ENCODE measurements at regions not wholly inside any gene's neighbourhood (a gene's known extent, or its start where the extent isn't known, plus 50 kb on each side); places are given as distances from the start of the nearest gene placed in this dataset.

DNA sequence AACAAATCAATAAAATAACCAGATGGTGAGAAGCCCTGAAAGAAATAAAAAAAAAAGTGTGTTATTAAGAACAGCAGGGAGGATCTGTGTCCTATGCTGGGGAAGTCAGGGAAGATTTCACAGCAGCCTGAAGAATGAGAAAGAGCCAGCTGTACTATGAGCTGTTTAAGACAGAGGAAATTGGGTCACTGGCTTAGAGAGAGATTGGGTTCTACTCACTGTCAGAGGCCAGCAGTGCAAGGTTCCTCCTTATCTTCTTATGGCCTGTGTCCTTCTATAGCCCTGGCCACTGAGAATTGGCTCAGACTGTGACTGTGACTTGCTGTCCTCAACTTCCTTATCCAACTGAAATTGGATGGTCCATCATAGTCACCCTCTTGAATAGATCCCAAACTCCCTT, 54.8 kb upstream of the FDX1 start:
- intact Hi-C loops (cut with DNase I; ENCODE audit: low total_unique reads) = loop anchor here (10.0 kb wide), 1 partner anchor 430 kb away; no protein-coding TSS in a partner anchor
- DNase-seq = no peak
- Histone ChIP-seq H3K4me3 (no peak overlapping the region), H3K4me1 (peaks cover 0 to 27% (median 7%) of the 10 kb centered on the region in 6 donors), H3K27ac (peak overlapping the region in 1 of 8 donors; percentile 16), H3K36me3 (no peaks in the 10 kb centered on the region), H3K9me3 (no peaks in the 10 kb centered on the region), H3K27me3 (replicated peaks in 1 of 7) (no peaks in the 10 kb centered on the region)
- TF ChIP-seq POLR2A (IDR thresholded peaks at IDR 0.05) = no peak
- no peak for TF ChIP-seq POLR2AphosphoS5 (IDR thresholded peaks at IDR 0.05)
- TF ChIP-seq, protein P1, sequence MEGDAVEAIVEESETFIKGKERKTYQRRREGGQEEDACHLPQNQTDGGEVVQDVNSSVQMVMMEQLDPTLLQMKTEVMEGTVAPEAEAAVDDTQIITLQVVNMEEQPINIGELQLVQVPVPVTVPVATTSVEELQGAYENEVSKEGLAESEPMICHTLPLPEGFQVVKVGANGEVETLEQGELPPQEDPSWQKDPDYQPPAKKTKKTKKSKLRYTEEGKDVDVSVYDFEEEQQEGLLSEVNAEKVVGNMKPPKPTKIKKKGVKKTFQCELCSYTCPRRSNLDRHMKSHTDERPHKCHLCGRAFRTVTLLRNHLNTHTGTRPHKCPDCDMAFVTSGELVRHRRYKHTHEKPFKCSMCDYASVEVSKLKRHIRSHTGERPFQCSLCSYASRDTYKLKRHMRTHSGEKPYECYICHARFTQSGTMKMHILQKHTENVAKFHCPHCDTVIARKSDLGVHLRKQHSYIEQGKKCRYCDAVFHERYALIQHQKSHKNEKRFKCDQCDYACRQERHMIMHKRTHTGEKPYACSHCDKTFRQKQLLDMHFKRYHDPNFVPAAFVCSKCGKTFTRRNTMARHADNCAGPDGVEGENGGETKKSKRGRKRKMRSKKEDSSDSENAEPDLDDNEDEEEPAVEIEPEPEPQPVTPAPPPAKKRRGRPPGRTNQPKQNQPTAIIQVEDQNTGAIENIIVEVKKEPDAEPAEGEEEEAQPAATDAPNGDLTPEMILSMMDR (IDR thresholded peaks at IDR 0.05 in 8 of 11, conservative IDR thresholded peaks at IDR 0.05 in 3 of 11) = no peak

DNA sequence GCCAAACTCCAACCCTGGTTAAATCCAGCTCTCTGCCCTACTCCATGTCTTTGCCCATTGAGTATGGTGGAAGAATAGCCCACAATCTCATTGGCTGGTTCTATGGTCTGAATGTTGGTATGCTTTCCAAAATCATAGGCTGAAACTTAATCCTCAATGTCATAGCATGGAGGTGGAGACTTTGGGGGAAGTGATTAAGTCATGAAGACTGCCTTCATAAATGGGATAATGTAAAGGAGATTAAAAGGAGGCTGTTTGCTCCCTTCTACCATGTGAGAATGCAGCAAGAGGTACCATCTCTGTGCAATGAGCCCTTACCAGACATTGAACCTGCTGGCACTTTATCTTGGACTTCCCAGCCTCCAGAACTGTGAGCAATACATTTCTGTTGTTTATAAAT, 54.4 kb upstream of the FDX1 start:
- peak overlapping the region in 1 of 8 donors; percentile 16 for H3K27ac ChIP-seq
- peaks cover 0 to 27% (median 7%) of the 10 kb centered on the region in 6 donors for H3K4me1 ChIP-seq
- DNase-seq = no peak
- H3K4me3 ChIP-seq = no peak overlapping the region
- H3K36me3 ChIP-seq = no peaks in the 10 kb centered on the region
- no peak for TF ChIP-seq POLR2A (IDR thresholded peaks at IDR 0.05)
- TF ChIP-seq, protein P1 (IDR thresholded peaks at IDR 0.05 in 8 of 11, conservative IDR thresholded peaks at IDR 0.05 in 3 of 11) = no peak
- TF ChIP-seq POLR2AphosphoS5 (IDR thresholded peaks at IDR 0.05) = no peak
- no peaks in the 10 kb centered on the region for H3K9me3 ChIP-seq
- H3K27me3 ChIP-seq (replicated peaks in 1 of 7) = no peaks in the 10 kb centered on the region
- intact Hi-C loops (cut with DNase I; ENCODE audit: low total_unique reads) = loop anchor here (10.0 kb wide), 1 partner anchor 431 kb away; no protein-coding TSS in a partner anchor

DNA sequence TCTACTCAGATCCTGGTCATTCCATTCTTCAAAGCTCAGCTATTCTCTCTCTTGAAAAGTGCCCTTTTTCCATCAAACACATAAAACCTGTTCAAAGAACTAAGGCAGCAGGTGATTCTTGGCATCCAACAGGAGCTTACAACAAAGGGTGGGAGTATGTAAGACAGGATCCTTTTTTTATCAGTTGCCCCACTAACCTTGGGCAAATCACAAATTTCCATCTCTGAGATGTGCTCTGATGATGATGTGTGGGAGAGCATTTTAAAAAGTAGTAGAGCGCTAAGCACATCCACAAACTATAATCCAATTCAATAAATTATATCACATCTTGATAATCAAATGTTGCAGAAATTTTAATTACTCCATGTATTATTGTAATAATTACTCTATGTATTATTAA, 53.7 kb upstream of the FDX1 start:
- 36 to 98% (median 92%) methylated on average over 1 of the region's 1 CpG for WGBS, 5 donors
- Histone ChIP-seq H3K27me3 (replicated peaks in 1 of 7) (no peaks in the 10 kb centered on the region), H3K4me3 (no peak overlapping the region), H3K27ac (no peak overlapping the region), H3K36me3 (no peaks in the 10 kb centered on the region), H3K9me3 (no peaks in the 10 kb centered on the region), H3K4me1 (peaks cover 0 to 27% (median 7%) of the 10 kb centered on the region in 6 donors)
- no peak for DNase-seq
- TF ChIP-seq, protein P1 (IDR thresholded peaks at IDR 0.05 in 8 of 11, conservative IDR thresholded peaks at IDR 0.05 in 3 of 11) = no peak
- no peak for TF ChIP-seq POLR2AphosphoS5 (IDR thresholded peaks at IDR 0.05)
- TF ChIP-seq POLR2A (IDR thresholded peaks at IDR 0.05) = no peak
- intact Hi-C loops (cut with DNase I; ENCODE audit: low total_unique reads) = loop anchor here (10.0 kb wide), 1 partner anchor 431 kb away; no protein-coding TSS in a partner anchor

DNA sequence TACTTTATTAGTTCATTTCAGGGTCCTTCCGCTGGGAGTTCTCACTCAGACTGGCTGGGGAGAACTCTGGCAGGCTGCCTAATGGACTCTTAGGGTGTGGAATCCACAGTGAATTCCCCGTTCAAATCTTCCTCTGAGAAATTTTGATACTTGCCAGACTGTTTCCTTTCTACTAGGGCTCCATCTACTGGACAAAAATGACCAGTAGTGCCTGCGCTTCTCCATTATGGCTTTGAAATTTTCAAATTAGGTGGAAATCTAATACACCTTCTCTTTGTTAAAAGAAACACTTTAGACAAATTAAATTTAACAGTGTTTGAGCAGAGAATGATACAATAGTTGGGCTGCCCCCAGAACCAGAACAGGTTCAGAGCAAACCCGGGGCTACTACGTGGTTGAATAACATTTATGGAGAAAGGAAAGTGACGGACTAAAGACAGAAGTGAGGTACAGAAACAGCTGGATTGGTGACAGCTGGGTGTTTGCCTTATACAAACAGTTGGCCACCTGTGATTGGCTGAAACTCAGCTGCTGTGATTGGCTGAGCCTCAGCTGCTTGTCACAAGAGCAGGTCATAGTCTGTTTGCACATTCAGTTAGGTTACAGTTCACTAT, 52.9 kb upstream of the FDX1 start:
- Histone ChIP-seq H3K4me1 (peaks cover 0 to 27% (median 7%) of the 10 kb centered on the region in 6 donors), H3K36me3 (no peaks in the 10 kb centered on the region), H3K4me3 (peak overlapping the region in 1 of 8 donors; percentile 27), H3K27ac (peak overlapping the region in 6 of 8 donors; percentile 15 to 75 (median 46)), H3K9me3 (no peaks in the 10 kb centered on the region), H3K27me3 (replicated peaks in 1 of 7) (no peaks in the 10 kb centered on the region)
- DNase-seq = no peak
- TF ChIP-seq POLR2A (IDR thresholded peaks at IDR 0.05) = no peak
- peak in 1 of 3 donors; percentile 16 for TF ChIP-seq POLR2AphosphoS5 (IDR thresholded peaks at IDR 0.05)
- TF ChIP-seq, protein P1 (IDR thresholded peaks at IDR 0.05 in 8 of 11, conservative IDR thresholded peaks at IDR 0.05 in 3 of 11) = peak; percentile 51 to 85 (median 79)
- 16 to 30% (median 21%) methylated on average over 6 of the region's 6 CpGs for WGBS, 5 donors
- intact Hi-C loops (cut with DNase I; ENCODE audit: low total_unique reads) = loop anchor here (10.0 kb wide), 1 partner anchor 432 kb away; no protein-coding TSS in a partner anchor

Measured in spleen (tissue), 11 donors.